ENCODE measurements at regions not wholly inside any gene's neighbourhood (a gene's known extent, or its start where the extent isn't known, plus 50 kb on each side); places are given as distances from the start of the nearest gene placed in this dataset.

- CTCF ChIA-PET = interaction anchor here (1.4 kb wide), 2 partner anchors 9 to 32 kb away, joined by 3 to 4 read pairs; no protein-coding TSS in a partner anchor
- Mint-ChIP-seq H3K4me1 (peaks cover 19% of the 10 kb centered on the region), H3K36me3 (peaks cover 25% of the 10 kb centered on the region), H3K4me3 (no peak overlapping the region), H3K9me3 (peaks cover 26% of the 10 kb centered on the region), H3K27ac (no peak overlapping the region), H3K27me3 (no peaks in the 10 kb centered on the region)
- DNase-seq = no peak
These were observed 173.1 kb downstream of the NECTIN3 start for GRCh38 chr3:111244760-111245159.

- DNase-seq = no peak
- Mint-ChIP-seq H3K27me3 (no peaks in the 10 kb centered on the region), H3K4me3 (no peak overlapping the region), H3K36me3 (peaks cover 15% of the 10 kb centered on the region), H3K9me3 (peaks cover 16% of the 10 kb centered on the region), H3K4me1 (peaks cover 15% of the 10 kb centered on the region), H3K27ac (no peak overlapping the region)
- CTCF ChIA-PET = no interaction called here
These were observed 175.5 kb downstream of the NECTIN3 start for GRCh38 chr3:111246967-111247760.

DNA sequence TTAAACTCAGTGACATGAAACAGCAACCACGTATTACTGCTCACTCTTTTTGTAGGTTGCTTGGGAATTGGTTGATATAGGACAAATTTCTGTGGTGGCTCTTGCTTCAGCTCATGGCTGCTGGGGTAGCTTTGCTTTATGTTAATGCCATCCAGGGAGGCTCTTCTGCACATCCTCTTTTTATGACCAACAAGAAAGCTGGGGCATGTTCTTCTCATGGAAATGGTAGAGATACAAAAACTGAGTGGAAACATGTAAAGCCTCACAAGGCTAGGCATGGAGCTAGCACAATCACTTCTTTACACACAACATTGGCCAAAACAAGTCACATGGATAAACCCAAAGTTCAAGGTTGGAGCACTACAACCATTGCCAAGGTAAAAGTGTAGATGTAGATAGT is 176.8 kb downstream of the NECTIN3 start:
- Mint-ChIP-seq H3K36me3 (peaks cover 15% of the 10 kb centered on the region), H3K4me3 (no peak overlapping the region), H3K27me3 (peaks cover 4% of the 10 kb centered on the region), H3K4me1 (peaks cover 20% of the 10 kb centered on the region), H3K9me3 (peaks cover 16% of the 10 kb centered on the region), H3K27ac (no peak overlapping the region)
- DNase-seq = no peak
- CTCF ChIA-PET = no interaction called here

DNA sequence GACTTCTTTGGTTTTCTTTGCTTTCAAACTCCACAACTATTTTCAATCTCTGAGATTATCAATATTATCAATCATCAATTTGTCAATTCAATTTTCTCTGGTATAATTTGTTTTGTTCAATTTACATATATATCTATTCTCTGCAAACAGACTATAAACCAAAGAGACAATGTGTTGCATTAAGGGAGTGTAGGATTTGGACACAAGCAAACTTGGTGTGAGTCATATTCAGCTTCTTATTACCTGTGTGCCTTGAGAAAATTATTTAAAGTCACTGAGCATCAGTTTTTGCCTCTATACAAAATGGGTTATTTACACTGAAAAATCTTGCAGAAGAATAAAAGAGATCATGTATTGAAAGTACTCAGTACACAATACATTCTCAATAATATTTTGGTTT is 177.8 kb downstream of the NECTIN3 start:
- Mint-ChIP-seq H3K9me3 (peaks cover 11% of the 10 kb centered on the region), H3K4me3 (no peak overlapping the region), H3K36me3 (peaks cover 12% of the 10 kb centered on the region), H3K4me1 (peaks cover 28% of the 10 kb centered on the region), H3K27ac (no peak overlapping the region), H3K27me3 (peaks cover 4% of the 10 kb centered on the region)
- CTCF ChIA-PET = no interaction called here
- no peak for DNase-seq

DNA sequence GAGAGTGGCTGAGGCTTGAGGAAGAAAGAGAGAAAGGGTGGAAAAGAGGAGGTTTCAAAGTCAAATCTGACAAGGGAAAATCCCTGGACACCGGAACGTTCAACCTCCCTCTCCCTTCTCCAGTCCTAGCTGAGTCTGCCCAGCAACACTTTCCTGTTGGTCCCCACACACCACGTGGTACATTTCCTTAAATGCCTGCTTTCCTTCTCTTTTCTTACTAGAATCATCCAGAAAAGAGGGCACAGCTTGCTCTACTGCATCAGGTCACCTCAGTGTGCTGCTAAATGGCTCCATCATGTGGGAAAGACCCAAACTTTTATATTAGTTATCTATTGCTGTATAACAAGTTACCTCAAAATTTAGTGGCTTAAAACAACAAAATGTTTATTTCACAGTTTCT is 181.2 kb downstream of the NECTIN3 start:
- Mint-ChIP-seq H3K4me3 (no peak overlapping the region), H3K36me3 (peaks cover 10% of the 10 kb centered on the region), H3K27me3 (peaks cover 4% of the 10 kb centered on the region), H3K4me1 (peaks cover 19% of the 10 kb centered on the region), H3K9me3 (peaks cover 5% of the 10 kb centered on the region), H3K27ac (no peak overlapping the region)
- CTCF ChIA-PET = interaction anchor here (0.5 to 1.7 kb wide), 4 partner anchors 19 to 499 kb away, joined by 3 to 5 read pairs (median 4); no protein-coding TSS in a partner anchor
- DNase-seq = no peak

DNA sequence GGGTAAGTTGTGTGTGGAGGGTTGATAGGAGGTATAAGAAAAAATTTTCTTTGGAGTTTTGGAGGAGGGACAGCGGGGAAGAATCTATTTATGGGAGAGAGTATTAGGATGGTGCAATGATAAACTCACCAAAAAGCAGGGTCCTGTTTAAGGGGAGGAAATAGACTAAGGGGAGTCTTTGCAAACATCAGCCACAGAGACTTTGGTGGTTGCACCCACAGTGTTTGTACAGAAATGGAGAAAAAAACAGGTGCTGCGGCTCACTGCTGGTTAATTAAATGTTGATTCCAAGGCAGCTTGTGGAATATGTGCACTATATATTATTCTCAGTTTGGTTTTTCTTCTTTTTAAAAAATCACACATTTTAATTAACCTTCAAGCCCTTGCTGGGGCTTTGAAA is 182.1 kb downstream of the NECTIN3 start:
- Mint-ChIP-seq H3K36me3 (peaks cover 6% of the 10 kb centered on the region), H3K4me1 (peaks cover 16% of the 10 kb centered on the region), H3K27me3 (peaks cover 6% of the 10 kb centered on the region), H3K27ac (no peak overlapping the region), H3K4me3 (no peak overlapping the region), H3K9me3 (peaks cover under 1% of the 10 kb centered on the region)
- no peak for DNase-seq
- CTCF ChIA-PET = interaction anchor here (1.2 kb wide), 1 partner anchor 10 kb away, joined by 4 read pairs; no protein-coding TSS in a partner anchor

DNA sequence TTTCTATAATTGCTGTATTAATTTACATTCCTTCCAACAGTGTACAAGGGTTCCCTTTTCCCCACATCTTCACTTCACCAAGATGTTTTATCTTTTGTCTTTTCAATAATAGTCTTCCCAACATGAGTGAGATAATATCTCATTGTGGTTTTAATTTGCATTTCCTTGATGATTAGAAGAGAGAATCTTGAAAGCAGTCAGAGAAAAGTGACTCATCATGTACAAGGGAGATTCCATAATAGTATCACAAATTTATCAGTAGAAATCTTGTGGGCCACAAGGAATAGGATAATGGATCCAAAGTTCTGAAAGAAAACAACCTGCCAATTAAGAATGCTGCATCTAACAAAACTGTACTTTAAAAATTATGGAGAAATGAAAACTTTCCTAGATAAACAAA is 189.3 kb downstream of the NECTIN3 start:
- Mint-ChIP-seq H3K4me3 (no peak overlapping the region), H3K27ac (no peak overlapping the region), H3K4me1 (peaks cover 11% of the 10 kb centered on the region), H3K36me3 (peaks cover 5% of the 10 kb centered on the region), H3K27me3 (peaks cover 7% of the 10 kb centered on the region), H3K9me3 (peaks cover 3% of the 10 kb centered on the region)
- DNase-seq = no peak
- CTCF ChIA-PET = no interaction called here

DNA sequence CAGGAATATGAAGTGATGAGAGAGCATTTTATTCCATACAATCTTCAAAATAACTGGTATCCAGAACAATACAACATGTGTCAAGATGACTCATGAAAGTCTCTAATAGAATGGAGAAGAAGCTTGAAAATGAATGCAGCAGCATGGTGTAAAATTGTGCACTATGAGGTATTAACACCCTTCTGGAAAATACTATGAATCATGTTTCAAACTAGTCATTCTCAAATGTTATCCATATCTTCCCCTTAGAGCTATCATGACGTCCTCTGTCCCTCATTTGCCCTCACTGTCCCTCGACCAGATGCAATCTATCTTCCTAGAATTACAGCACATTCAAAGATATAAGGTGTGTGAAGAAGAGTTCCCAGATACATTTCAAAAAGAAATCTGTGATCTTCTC is 198.2 kb downstream of the NECTIN3 start:
- CTCF ChIA-PET = no interaction called here
- Mint-ChIP-seq H3K9me3 (no peaks in the 10 kb centered on the region), H3K4me1 (no peaks in the 10 kb centered on the region), H3K36me3 (no peaks in the 10 kb centered on the region), H3K4me3 (no peak overlapping the region), H3K27ac (no peak overlapping the region), H3K27me3 (peaks cover 2% of the 10 kb centered on the region)
- no peak for DNase-seq

DNA sequence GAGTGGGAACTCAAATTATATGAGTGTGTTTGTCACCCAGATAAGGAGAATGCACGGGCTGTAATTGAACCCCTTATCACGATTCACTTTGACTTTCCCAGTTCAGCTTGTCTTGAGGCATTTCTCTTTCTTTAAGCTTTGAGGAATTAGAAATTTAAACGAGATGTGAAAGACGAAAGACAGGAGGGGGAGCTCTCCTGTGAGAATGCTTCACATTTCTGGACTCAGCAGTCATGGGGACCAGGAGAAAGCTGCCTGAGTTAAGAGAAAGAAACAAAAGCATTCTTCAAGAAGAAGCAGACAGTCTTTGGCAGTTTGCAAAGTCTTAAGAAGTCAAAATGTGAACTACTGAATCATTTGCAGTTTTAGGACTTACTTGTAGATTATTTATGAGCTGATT is 205.6 kb downstream of the NECTIN3 start:
- no peak for DNase-seq
- CTCF ChIA-PET = interaction anchor here (0.6 to 1.9 kb wide), 6 partner anchors 18 to 203 kb away, joined by 3 to 20 read pairs (median 3); no protein-coding TSS in a partner anchor

GRCh38 chr3:111278959-111279358 is 207.3 kb downstream of the NECTIN3 start:
- CTCF ChIA-PET = interaction anchor here (0.7 to 0.8 kb wide), 2 partner anchors 56 to 167 kb away, joined by 3 read pairs; no protein-coding TSS in a partner anchor
- H3K27me3 Mint-ChIP-seq = peaks cover 10% of the 10 kb centered on the region
- no peak overlapping the region for H3K27ac Mint-ChIP-seq
- H3K4me3 Mint-ChIP-seq = no peak overlapping the region
- H3K36me3 Mint-ChIP-seq = no peaks in the 10 kb centered on the region
- no peak for DNase-seq
- H3K4me1 Mint-ChIP-seq = peaks cover 11% of the 10 kb centered on the region
- no peaks in the 10 kb centered on the region for H3K9me3 Mint-ChIP-seq

More for the DNA sequence above, 205.6 kb downstream of the NECTIN3 start:
- H3K9me3 Mint-ChIP-seq = no peaks in the 10 kb centered on the region
- H3K36me3 Mint-ChIP-seq = no peaks in the 10 kb centered on the region
- peaks cover 10% of the 10 kb centered on the region for H3K27me3 Mint-ChIP-seq
- no peak overlapping the region for H3K27ac Mint-ChIP-seq
- H3K4me3 Mint-ChIP-seq = no peak overlapping the region
- peaks cover 10% of the 10 kb centered on the region for H3K4me1 Mint-ChIP-seq

DNA sequence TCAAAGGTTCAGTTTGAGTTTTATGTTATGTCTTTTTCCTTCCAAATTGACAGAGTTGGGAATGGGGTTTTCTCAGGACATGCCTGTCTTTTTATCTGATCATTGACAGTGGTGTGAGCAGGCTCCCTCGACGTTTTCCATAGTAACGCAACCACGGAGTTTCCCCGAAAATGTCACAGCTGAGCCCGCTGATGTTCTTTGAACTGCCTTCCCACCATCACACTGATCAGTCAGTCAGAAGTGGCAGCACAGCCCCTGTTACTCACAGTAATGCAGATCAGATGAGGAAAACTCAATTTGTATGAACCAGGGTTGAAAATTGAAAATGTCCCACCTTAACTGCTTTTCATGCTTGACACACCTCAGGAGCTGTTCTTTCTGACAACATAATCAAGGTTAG is 210.4 kb downstream of the NECTIN3 start:
- no peaks in the 10 kb centered on the region for H3K9me3 Mint-ChIP-seq
- CTCF ChIA-PET = no interaction called here
- peaks cover 14% of the 10 kb centered on the region for H3K4me1 Mint-ChIP-seq
- H3K27me3 Mint-ChIP-seq = no peaks in the 10 kb centered on the region
- no peak overlapping the region for H3K4me3 Mint-ChIP-seq
- no peak for DNase-seq
- H3K36me3 Mint-ChIP-seq = no peaks in the 10 kb centered on the region
- no peak overlapping the region for H3K27ac Mint-ChIP-seq

DNA sequence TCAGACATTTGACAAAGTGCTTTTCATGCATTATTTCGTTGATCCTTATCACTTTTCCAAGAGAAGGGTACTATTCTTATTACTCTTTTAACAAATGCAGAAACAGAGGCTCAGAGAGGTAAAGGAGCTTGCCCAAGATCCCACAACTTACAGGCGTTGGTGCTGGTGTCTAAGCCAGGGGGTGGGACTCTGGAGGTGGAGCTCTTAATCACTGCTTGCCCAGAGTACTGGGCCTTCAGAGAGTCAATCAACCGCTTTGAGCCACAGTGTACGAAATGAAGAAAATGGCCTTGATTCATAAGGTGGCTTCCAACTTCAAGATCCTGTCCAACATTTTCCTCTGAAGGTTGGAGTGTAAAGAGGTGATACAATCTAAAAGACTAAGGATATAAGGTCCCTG is 211.5 kb downstream of the NECTIN3 start:
- H3K27ac Mint-ChIP-seq = no peak overlapping the region
- H3K4me1 Mint-ChIP-seq = peaks cover 14% of the 10 kb centered on the region
- no peak for DNase-seq
- CTCF ChIA-PET = no interaction called here
- H3K4me3 Mint-ChIP-seq = no peak overlapping the region
- peaks cover under 1% of the 10 kb centered on the region for H3K9me3 Mint-ChIP-seq
- no peaks in the 10 kb centered on the region for H3K36me3 Mint-ChIP-seq
- H3K27me3 Mint-ChIP-seq = no peaks in the 10 kb centered on the region

- no peak overlapping the region for H3K4me3 Mint-ChIP-seq
- H3K9me3 Mint-ChIP-seq = peaks cover 5% of the 10 kb centered on the region
- H3K27me3 Mint-ChIP-seq = no peaks in the 10 kb centered on the region
- no peak overlapping the region for H3K27ac Mint-ChIP-seq
- peaks cover 14% of the 10 kb centered on the region for H3K4me1 Mint-ChIP-seq
- H3K36me3 Mint-ChIP-seq = no peaks in the 10 kb centered on the region
- no peak for DNase-seq
- CTCF ChIA-PET = no interaction called here
These were observed 213.0 kb downstream of the NECTIN3 start for GRCh38 chr3:111284503-111285183.

GRCh38 chr3:111285184-111285538 is 213.5 kb downstream of the NECTIN3 start:
- Mint-ChIP-seq H3K36me3 (no peaks in the 10 kb centered on the region), H3K4me3 (no peak overlapping the region), H3K9me3 (peaks cover 5% of the 10 kb centered on the region), H3K27me3 (no peaks in the 10 kb centered on the region), H3K27ac (no peak overlapping the region), H3K4me1 (peaks cover 14% of the 10 kb centered on the region)
- DNase-seq = no peak
- CTCF ChIA-PET = interaction anchor here (0.6 kb wide), 1 partner anchor 322 kb away, joined by 4 read pairs; no protein-coding TSS in a partner anchor

- H3K4me3 Mint-ChIP-seq = no peak overlapping the region
- H3K9me3 Mint-ChIP-seq = peaks cover 5% of the 10 kb centered on the region
- peaks cover 14% of the 10 kb centered on the region for H3K4me1 Mint-ChIP-seq
- no peaks in the 10 kb centered on the region for H3K36me3 Mint-ChIP-seq
- DNase-seq = no peak
- CTCF ChIA-PET = interaction anchor here (0.6 kb wide), 1 partner anchor 321 kb away, joined by 4 read pairs; no protein-coding TSS in a partner anchor
- H3K27ac Mint-ChIP-seq = no peak overlapping the region
- H3K27me3 Mint-ChIP-seq = no peaks in the 10 kb centered on the region
These were observed 214.1 kb downstream of the NECTIN3 start for GRCh38 chr3:111285694-111286093.

All from activated naive CD4-positive, alpha-beta T cell treated with anti-CD3 and anti-CD28 coated beads, Interleukin-2, amount 10 ng/mL, durations not matched to agents 7 days and 5 days (primary cell).